ENCODE measurements at regions not wholly inside any gene's neighbourhood (a gene's known extent, or its start where the extent isn't known, plus 50 kb on each side); places are given as distances from the start of the nearest gene placed in this dataset.

- H3K4me3 ChIP-seq (ENCODE audit: low read depth, low read length), result no peak overlapping the region
- TF ChIP-seq CTCF (IDR thresholded peaks at IDR 0.05; ENCODE audit: insufficient read depth, low read length, severe bottlenecking), result no peak
- H3K36me3 ChIP-seq (ENCODE audit: control insufficient read depth, insufficient read depth, low read length), result no peaks in the 10 kb centered on the region
- FAIRE-seq (no peak), DNase-seq (ENCODE audit: low read depth) (no peak)
- H3K27me3 ChIP-seq (ENCODE audit: control insufficient read depth, insufficient read depth, low read length), result no peaks in the 10 kb centered on the region
These were observed 299.1 kb upstream of the JARID2 start for GRCh38 chr6:14946753-14947152.

GRCh38 chr6:14948586-14949245, 297.2 kb upstream of the JARID2 start:
- Histone ChIP-seq H3K27me3 (ENCODE audit: control insufficient read depth, insufficient read depth, low read length) (no peaks in the 10 kb centered on the region), H3K36me3 (ENCODE audit: control insufficient read depth, insufficient read depth, low read length) (no peaks in the 10 kb centered on the region), H3K4me3 (ENCODE audit: low read depth, low read length) (no peak overlapping the region)
- DNase-seq (ENCODE audit: low read depth), result no peak
- TF ChIP-seq CTCF (IDR thresholded peaks at IDR 0.05; ENCODE audit: insufficient read depth, low read length, severe bottlenecking), result no peak
- no peak for FAIRE-seq

DNA sequence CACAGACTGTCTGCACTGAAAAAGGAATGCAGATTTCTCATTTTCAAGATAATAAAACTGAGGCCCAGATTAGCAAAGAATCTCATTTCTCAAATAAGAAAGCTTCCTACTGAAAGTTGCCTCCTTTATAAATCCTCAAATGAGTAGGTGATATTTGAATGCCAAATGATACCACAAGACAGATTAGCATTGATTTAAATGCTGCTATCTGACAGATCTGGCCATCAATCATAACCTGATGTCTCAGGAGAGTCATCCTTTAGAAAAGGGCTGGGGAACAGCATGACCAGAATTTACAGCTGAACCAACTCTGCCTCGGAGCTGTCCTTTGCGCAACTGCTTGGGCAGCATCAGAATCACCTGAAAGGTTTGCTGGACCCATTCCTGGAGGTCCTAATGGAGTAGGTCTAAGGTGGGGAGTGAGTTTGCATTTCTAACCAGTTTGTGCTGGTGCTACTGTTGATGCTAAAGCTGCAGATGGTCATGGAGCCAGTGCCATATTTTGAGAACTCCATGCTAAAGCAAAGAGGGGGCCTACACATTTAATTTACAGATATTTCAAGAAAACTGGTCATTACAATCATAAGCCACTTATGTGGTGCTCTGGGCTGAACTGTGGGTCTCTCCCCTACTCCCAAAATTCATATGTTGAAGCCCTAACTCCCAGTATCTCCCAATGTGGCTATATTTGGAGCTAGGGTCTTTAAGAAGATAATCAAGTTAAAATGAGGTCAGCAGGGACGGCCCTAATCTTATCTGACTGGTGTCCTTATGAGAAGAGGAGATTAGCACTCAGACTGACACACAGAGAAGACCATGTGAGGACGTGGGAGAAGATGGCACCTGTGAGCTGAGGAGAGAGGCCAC, 295.5 kb upstream of the JARID2 start:
- TF ChIP-seq CTCF (IDR thresholded peaks at IDR 0.05; ENCODE audit: insufficient read depth, low read length, severe bottlenecking), result no peak
- FAIRE-seq, result no peak
- no peak overlapping the region for H3K4me3 ChIP-seq (ENCODE audit: low read depth, low read length)

DNA sequence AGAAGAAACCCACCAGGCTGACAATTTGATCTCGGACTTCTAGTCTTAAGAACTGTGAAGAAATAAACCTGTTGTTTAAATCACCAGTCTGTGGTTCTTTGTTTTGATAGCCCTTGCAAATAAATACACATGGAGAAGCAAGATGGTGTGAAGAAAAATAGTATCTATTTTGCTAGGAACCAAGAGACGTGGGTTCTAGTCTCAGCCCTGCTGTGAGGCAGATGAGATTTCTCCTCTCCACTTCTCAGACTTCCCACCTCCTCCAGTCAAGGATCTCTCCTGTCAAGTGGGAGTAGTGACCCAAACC, 294.9 kb upstream of the JARID2 start:
- TF ChIP-seq CTCF (IDR thresholded peaks at IDR 0.05; ENCODE audit: insufficient read depth, low read length, severe bottlenecking), result no peak
- Histone ChIP-seq H3K36me3 (ENCODE audit: control insufficient read depth, insufficient read depth, low read length) (no peaks in the 10 kb centered on the region), H3K27me3 (ENCODE audit: control insufficient read depth, insufficient read depth, low read length) (no peaks in the 10 kb centered on the region), H3K4me3 (ENCODE audit: low read depth, low read length) (no peak overlapping the region)
- FAIRE-seq, result no peak
- no peak for DNase-seq (ENCODE audit: low read depth)

More for the DNA sequence above, 295.5 kb upstream of the JARID2 start:
- Histone ChIP-seq H3K27me3 (ENCODE audit: control insufficient read depth, insufficient read depth, low read length) (no peaks in the 10 kb centered on the region), H3K36me3 (ENCODE audit: control insufficient read depth, insufficient read depth, low read length) (no peaks in the 10 kb centered on the region)
- no peak for DNase-seq (ENCODE audit: low read depth)

DNA sequence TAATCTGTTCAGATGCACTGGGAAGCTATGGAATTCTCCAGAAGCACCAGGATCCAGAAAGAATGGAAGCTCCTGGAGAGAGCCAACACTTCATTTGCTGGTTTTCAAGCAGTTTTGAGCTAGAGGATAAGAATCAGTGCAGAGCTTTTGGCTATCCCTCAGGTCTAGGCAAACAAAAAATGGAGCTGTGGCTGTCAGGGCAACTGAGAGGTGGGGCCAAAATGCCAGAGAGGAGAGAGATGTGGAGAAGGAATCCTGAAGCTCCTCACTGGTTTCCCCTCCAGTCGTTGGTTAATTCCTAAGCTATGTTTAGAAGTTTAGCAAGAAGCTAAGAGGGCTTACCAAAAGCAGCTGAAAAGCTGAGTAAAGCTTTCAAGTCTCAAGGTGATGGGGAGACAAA, 294.2 kb upstream of the JARID2 start:
- TF ChIP-seq CTCF (IDR thresholded peaks at IDR 0.05; ENCODE audit: insufficient read depth, low read length, severe bottlenecking), result no peak
- FAIRE-seq (no peak), DNase-seq (ENCODE audit: low read depth) (no peak)
- H3K36me3 ChIP-seq (ENCODE audit: control insufficient read depth, insufficient read depth, low read length), result no peaks in the 10 kb centered on the region
- H3K27me3 ChIP-seq (ENCODE audit: control insufficient read depth, insufficient read depth, low read length), result no peaks in the 10 kb centered on the region
- no peak overlapping the region for H3K4me3 ChIP-seq (ENCODE audit: low read depth, low read length)
